Forelimb muscle (tissue), 1 donor: ENCODE measurements at regions not wholly inside any gene's neighbourhood (a gene's known extent, or its start where the extent isn't known, plus 50 kb on each side); places are given as distances from the start of the nearest gene placed in this dataset.
"Not testable (repeated sequence)": the region's sequence is repeated elsewhere in the genome, so short reads cannot be mapped to it uniquely, and the experiment has no call there.

Experiments used
- DNase-seq: peaks from one replicate; pipeline ENCODE4 v3.0.0-alpha.2; 2013; ENCODE audit warnings: low read depth

DNA sequence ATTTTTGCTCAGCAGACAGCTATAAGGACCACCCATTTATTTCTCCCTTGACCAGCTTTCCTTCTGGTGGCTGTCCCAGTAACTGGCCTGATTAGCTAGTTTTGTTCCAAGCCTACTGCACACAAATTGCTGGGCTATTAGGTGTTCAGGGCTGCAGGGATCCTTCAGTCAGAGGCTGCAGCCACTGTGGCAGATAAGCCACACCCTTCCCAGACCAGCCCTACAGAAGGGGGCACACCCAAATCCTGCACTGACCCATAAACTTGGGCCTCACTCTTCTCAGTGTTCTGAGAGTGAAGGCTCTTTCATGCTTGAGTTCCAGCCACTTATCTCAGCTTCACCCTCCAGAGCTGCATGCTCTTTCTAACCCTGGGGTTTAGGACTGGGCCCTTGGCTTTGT, 200.0 kb downstream of the AASDHPPT start:
- DNase-seq, result no peak

DNA sequence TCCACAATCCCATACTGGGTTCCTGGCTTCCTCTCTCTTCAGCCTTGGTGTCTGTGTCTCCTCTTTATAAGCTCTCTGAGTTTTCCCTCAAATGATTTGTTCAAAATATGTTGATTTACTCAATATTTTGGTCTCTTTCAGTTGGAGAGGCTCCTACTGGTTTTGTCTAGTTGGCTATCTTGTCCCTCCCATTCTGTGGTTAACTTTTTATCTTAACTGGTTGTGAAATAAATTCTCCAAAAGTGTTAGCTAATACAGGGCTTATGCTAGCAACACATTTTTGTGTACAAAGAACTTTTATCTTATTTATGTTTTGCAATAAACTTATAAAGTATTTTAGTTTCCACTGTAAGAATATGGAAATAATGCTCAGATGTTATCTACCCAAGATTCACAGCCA, 200.9 kb downstream of the AASDHPPT start:
- DNase-seq, result no peak

GRCh38 chr11:106280036-106280435, 202.6 kb downstream of the AASDHPPT start:
- no peak for DNase-seq

- DNase-seq, result no peak
These were observed 204.2 kb downstream of the AASDHPPT start for GRCh38 chr11:106281455-106282173.

GRCh38 chr11:106286881-106287504, 209.5 kb downstream of the AASDHPPT start:
- no peak for DNase-seq

DNA sequence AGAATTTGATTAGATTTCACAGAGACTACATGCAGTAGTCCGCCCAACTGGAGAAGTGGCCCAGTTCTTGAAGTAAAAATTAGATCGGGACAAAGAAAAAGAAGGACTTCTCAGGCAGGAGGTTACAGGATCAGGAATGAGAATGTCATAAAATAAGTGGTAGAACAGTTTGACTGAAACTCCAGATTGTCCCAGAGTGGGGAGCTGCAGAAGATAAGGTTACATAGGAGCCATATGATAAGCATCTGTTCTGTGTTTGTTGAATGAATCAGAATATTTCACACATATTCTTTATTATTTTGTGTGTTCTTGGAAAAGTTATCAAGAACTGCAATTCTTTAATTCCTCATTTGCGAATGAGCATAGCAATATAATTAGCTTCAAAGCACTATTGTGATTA, 210.6 kb downstream of the AASDHPPT start:
- DNase-seq, result no peak

GRCh38 chr11:106288822-106289387, 211.4 kb downstream of the AASDHPPT start:
- no peak for DNase-seq

- no peak for DNase-seq
These were observed 215.1 kb downstream of the AASDHPPT start for GRCh38 chr11:106292526-106292925.

DNA sequence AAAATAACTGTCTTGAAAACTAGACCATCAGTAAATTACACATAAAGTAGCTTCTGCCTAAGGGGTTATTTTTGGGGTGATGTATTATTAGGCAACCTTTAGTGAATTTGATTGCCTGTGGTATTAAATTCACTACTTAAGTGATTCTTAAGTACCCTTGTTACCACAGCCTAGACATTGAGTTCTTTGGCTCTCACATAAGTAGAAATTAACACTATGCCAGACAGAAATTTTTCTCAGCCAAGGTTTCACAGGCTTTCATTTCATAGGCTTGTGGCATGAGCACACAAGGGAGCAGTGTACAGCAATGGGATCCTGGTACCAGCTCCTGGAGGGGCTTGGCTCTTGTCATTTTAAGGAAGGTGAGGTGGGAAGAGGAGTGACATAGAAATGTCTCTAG, 218.5 kb downstream of the AASDHPPT start:
- no peak for DNase-seq

- DNase-seq, result no peak
These were observed 225.0 kb downstream of the AASDHPPT start for GRCh38 chr11:106302416-106302815.

DNA sequence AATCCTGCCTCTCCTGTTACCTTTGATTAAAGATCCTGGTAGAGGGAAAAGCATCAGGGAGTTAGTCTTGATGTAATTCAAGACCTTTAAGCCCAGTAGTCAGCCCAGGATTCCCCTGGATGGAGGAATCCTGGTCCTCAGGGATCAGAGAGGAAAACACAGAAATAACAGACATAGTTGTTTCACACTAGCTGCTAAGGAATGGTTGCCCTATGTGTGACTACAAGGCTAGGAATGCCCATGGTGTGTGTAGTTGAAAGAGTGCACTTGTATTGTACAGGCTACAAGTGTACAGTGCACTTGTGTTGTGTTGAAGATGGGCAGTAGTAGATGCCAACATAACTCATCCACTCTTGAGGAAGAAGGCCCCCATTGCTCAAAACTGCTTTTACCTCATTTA, 226.8 kb downstream of the AASDHPPT start:
- DNase-seq, result no peak

DNA sequence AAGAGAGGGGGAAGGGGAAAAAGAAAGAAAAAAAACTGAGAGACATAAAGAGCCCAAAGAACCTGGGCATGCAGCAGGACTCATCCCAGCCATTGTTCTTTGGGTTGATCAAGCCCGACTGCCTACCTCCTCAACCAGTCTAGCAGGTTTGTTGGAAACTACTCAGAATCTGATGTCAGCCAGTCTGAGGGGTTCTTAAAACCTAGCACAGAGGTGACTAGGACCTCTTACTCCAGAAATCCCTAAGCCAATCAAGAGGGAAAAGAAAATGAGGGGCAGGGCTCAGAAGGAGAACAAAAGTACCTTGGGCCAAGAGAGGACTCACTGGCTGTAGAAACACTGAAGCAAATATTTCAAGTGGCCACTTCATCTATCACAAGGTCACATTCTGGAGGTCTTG, 228.0 kb downstream of the AASDHPPT start:
- no peak for DNase-seq

DNA sequence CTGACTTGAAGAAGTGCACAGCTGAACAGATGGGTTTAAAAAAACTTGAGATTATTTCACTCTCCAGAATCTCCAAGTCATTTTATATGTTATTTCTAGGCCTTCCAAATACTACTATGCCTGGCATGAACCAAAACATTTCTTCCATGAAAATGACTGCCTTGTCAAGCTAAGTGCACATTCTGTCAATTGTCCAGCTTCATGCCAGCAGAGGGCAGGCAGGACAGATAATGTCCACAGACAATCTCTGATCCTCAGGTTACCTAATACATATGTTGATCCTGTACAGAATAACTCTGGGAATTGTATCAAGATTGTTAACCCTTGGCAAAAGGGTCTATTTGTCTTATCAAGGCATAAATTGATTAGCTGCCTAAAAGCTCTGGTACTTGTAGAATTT, 229.5 kb downstream of the AASDHPPT start:
- no peak for DNase-seq

DNA sequence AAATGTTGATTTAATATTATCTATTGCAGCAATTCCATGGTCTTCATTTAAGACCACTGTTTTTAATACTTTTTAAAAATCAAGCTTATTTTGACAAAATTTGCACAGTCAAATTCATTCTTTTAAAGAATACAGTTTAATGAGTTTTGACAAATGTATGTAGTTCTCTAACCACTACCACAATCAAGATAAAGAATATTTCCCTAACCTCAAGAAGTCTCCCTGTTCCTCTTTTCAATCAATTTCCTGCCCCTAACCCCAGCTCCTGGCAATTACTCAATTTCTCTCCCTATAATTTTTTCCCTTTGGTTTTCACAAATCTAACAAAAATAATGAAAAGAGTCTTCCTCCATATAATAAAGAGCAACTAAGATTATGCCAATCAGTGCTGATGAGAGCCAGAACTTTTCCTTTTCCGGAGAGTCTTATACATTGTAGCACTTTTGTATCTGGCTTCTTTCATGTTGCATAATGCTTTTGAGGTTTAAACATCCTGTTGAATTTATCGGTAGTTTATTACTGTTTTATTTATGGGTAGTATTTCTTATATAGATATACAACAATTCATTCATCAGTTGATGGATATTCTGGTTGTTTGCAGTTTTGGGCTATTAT, 231.7 kb downstream of the AASDHPPT start:
- DNase-seq, result no peak

- no peak for DNase-seq
These were observed 234.2 kb downstream of the AASDHPPT start for GRCh38 chr11:106311531-106312230.

DNA sequence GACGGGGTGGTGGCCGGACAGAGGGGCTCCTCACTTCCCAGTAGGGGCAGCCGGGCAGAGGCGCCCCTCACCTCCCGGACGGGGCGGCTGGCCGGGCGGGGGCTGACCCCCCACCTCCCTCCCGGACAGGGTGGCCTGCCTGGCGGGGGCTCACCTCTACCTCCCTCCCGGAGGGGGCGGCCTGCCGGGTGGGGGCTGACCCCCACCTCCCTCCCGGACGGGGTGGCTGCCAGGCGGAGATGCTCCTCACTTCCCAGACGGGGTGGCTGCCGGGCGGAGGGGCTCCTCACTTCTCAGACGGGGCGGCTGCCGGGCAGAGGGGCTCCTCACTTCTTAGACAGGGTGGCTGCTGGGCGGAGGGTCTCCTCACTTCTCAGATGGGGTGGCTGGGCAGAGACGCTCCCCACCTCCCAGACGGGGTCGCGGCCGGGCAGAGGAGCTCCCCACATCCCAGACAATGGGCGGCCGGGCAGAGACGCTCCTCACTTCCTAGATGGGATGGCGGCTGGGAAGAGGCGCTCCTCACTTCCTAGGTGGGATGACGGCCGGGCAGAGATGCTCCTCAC, 239.8 kb downstream of the AASDHPPT start:
- not testable (repeated sequence) for DNase-seq

- no peak for DNase-seq
These were observed 244.1 kb downstream of the AASDHPPT start for GRCh38 chr11:106321601-106322000.

DNA sequence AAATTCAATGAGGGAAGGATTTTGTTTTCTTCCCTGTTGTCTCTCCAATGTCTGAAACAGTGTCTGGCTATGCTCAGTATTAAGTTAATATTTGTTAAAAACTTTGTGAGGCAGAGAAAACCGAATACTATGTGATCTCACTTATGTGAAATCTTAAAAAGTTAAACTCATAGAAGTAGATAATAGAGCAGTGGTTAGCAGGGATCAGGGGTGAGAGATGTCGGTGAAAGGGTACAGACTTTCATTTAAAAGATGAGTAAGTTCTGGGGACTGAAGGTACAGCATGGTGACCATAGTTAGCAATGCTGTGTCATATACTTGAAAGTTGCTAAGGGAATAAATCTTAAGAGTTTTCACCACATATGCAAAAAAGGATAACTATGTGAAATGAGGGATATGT, 244.6 kb downstream of the AASDHPPT start:
- no peak for DNase-seq

DNA sequence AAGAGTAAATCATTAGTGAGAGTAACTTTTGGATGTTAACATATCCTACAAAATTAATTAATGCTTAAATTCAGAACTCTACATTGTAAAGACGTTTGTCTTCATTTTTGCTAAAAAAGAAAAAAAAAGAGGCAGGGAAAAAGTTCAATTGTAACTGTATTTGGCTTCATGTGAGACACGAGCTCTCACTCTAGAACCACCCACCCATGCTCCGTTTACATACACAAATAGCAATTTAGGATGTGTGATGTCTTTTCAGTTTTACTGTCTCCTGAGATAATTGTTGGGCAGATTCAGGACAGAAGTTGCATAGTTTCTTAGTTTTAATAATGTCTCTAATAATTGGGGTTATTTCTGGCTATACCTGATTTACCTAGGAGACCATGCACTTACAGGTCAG, 248.6 kb downstream of the AASDHPPT start:
- no peak for DNase-seq

DNA sequence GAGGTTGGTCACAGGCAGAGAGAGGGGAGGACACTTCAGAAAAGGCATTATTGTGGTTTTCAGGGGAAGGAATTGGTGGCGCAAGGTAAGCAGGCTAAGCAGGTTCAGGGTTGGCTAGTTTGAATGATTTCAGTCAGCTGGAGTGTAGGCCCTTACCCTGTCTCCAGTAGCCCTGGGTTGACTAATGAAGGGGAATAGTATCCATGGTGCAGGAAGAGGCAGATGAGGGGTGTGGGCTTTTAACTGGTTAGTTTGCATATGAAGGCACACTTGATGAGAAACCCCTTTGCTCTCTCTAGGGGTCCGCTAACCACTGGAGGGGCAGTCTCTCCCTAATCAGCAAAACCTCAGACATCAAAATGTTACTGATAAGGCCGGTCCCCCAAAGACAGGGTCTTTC, 249.7 kb downstream of the AASDHPPT start:
- DNase-seq, result no peak

DNA sequence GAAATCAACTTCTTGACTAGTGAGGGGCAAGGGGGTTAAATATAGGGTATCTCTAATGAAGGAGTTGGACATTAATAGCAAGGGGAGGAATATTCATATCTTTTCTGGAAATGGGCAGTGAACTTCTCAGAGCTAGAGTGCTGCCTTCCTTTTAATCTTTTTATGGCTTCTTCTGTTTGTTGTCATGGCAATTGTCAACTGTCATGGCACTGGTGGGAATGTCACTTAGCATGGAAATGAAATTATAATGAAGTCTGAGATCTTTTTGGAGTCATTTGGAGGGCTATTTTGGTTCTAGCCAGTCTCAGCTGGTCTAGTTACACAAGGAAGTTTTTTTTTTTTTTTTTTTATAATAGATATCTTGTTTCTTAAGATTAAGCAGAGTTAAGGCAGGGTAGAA, 250.2 kb downstream of the AASDHPPT start:
- DNase-seq, result no peak
